GM18499 (cell line): ENCODE measurements at regions not wholly inside any gene's neighbourhood (a gene's known extent, or its start where the extent isn't known, plus 50 kb on each side); places are given as distances from the start of the nearest gene placed in this dataset.
"Not testable (repeated sequence)": the region's sequence is repeated elsewhere in the genome, so short reads cannot be mapped to it uniquely, and the experiment has no call there.

Experiments used
- ATAC-seq: cut with Tn5 transposase; IDR thresholded peaks from one replicate; pipeline ENCODE4 v1.9.1; 2021; ENCODE audit warnings: moderate number of reproducible peaks; ENCODE audit not compliant: insufficient read depth, unreplicated experiment

GRCh38 chr18:56000041-56000440 is 412.0 kb upstream of the TCF4 start:
- ATAC-seq: no peak

- ATAC-seq: no peak
These were observed 411.6 kb upstream of the TCF4 start for GRCh38 chr18:55999641-56000040.

GRCh38 chr18:55998801-55999385 is 410.9 kb upstream of the TCF4 start:
- ATAC-seq: no peak

- no peak for ATAC-seq
These were observed 410.1 kb upstream of the TCF4 start for GRCh38 chr18:55998071-55998522.

- ATAC-seq: no peak
These were observed 409.2 kb upstream of the TCF4 start for GRCh38 chr18:55997151-55997561.

- ATAC-seq: no peak
These were observed 408.7 kb upstream of the TCF4 start for GRCh38 chr18:55996717-55997116.

- no peak for ATAC-seq
These were observed 402.2 kb upstream of the TCF4 start for GRCh38 chr18:55990186-55990585.

- ATAC-seq: no peak
These were observed 400.5 kb upstream of the TCF4 start for GRCh38 chr18:55988537-55988936.

- ATAC-seq: no peak
These were observed 395.4 kb upstream of the TCF4 start for GRCh38 chr18:55983433-55983832.

- ATAC-seq: no peak
These were observed 395.0 kb upstream of the TCF4 start for GRCh38 chr18:55982992-55983391.

GRCh38 chr18:55981712-55982475 is 393.9 kb upstream of the TCF4 start:
- no peak for ATAC-seq

- ATAC-seq: no peak
These were observed 386.5 kb upstream of the TCF4 start for GRCh38 chr18:55974521-55974920.

- ATAC-seq: no peak
These were observed 380.6 kb upstream of the TCF4 start for GRCh38 chr18:55968550-55968949.

- ATAC-seq: no peak
These were observed 379.0 kb upstream of the TCF4 start for GRCh38 chr18:55967019-55967418.

- ATAC-seq: no peak
These were observed 376.2 kb upstream of the TCF4 start for GRCh38 chr18:55964171-55964570.

GRCh38 chr18:55953326-55953725 is 365.3 kb upstream of the TCF4 start:
- ATAC-seq: no peak

GRCh38 chr18:55951738-55952137 is 363.7 kb upstream of the TCF4 start:
- ATAC-seq: not testable (repeated sequence)

GRCh38 chr18:55950379-55951166 is 362.6 kb upstream of the TCF4 start:
- ATAC-seq: no peak

- no peak for ATAC-seq
These were observed 346.8 kb upstream of the TCF4 start for GRCh38 chr18:55934821-55935220.

- no peak for ATAC-seq
These were observed 344.7 kb upstream of the TCF4 start for GRCh38 chr18:55932675-55933074.

- ATAC-seq: no peak
These were observed 339.8 kb upstream of the TCF4 start for GRCh38 chr18:55927831-55928230.
